GM23338 (cell line): ENCODE measurements at regions not wholly inside any gene's neighbourhood (a gene's known extent, or its start where the extent isn't known, plus 50 kb on each side); places are given as distances from the start of the nearest gene placed in this dataset.
A peak's percentile ranks its signal among the peaks of the same experiment; 100 is the strongest.

Source experiments
- ATAC-seq: fragments of 200-7000 bp; cut with Tn5 transposase; 3 replicates; pipeline ENCODE4 v1.9.1; 2020
- DNase-seq: peaks from one replicate; pipeline ENCODE4 v3.0.0-alpha.2; 2015; ENCODE audit warnings: low spot score
- H2AFZ ChIP-seq: fragments of 200-600 bp; sonication (generic); 2 replicates; pipeline ENCODE4 v1.8.0; 2016; ENCODE audit warnings: antibody characterized with exemption, mild to moderate bottlenecking, moderate library complexity
- H3F3A ChIP-seq: fragments of 200-600 bp; sonication (generic); replicated peaks from 2 replicates; pipeline ENCODE4 v1.8.0; 2017; ENCODE audit warnings: antibody characterized with exemption, mixed run types, low read depth
- H3K27ac ChIP-seq: fragments of 200-600 bp; sonication (generic); 2 replicates; pipeline ENCODE4 v1.6.1; 2016; ENCODE audit warnings: low read depth
- H3K27me3 ChIP-seq: fragments of 200-600 bp; sonication (generic); 2 replicates; pipeline ENCODE4 v1.8.0; 2016; ENCODE audit warnings: mild to moderate bottlenecking, mixed run types, moderate library complexity; ENCODE audit not compliant: insufficient read depth
- H3K36me3 ChIP-seq: fragments of 200-600 bp; sonication (generic); 2 replicates; pipeline ENCODE4 v1.8.0; 2016; ENCODE audit warnings: mild to moderate bottlenecking; ENCODE audit not compliant: insufficient read depth
- H3K4me1 ChIP-seq: fragments of 200-600 bp; sonication (generic); 2 replicates; pipeline ENCODE4 v1.8.0; 2016; ENCODE audit warnings: mild to moderate bottlenecking, moderate library complexity; ENCODE audit not compliant: insufficient read depth
- H3K4me2 ChIP-seq: fragments of 200-600 bp; sonication (generic); 2 replicates; pipeline ENCODE4 v1.7.1; 2017; ENCODE audit warnings: mixed run types
- H3K4me3 ChIP-seq: fragments of 200-600 bp; sonication (generic); 2 replicates; pipeline ENCODE4 v1.6.1; 2016; ENCODE audit warnings: mixed run types
- H3K79me2 ChIP-seq: fragments of 200-600 bp; sonication (generic); replicated peaks from 2 replicates; pipeline ENCODE4 v1.8.0; 2017; ENCODE audit warnings: mild to moderate bottlenecking; ENCODE audit not compliant: insufficient read depth
- H3K9me2 ChIP-seq: fragments of 200-600 bp; sonication (generic); 2 replicates; pipeline ENCODE4 v1.8.0; 2017; ENCODE audit not compliant: insufficient read depth
- H4K20me1 ChIP-seq: fragments of 200-600 bp; sonication (generic); replicated peaks from 2 replicates; pipeline ENCODE4 v1.8.0; 2017; ENCODE audit warnings: mild to moderate bottlenecking; ENCODE audit not compliant: insufficient read depth
- H3K27ac Mint-ChIP-seq: 2 replicates; pipeline ENCODE4 v1.8.0; 2020; ENCODE audit warnings: inconsistent platforms, mild to moderate bottlenecking, moderate library complexity, mixed read lengths
- H3K27me3 Mint-ChIP-seq: 3 replicates; pipeline ENCODE4 v1.8.0; 2022; ENCODE audit warnings: low read depth, mild to moderate bottlenecking, moderate library complexity, mixed read lengths, inconsistent platforms; ENCODE audit not compliant: insufficient read depth, poor library complexity
- H3K36me3 Mint-ChIP-seq: 3 replicates; pipeline ENCODE4 v1.8.0; 2021; ENCODE audit warnings: low read depth, mild to moderate bottlenecking, inconsistent platforms, moderate library complexity, mixed read lengths
- H3K4me1 Mint-ChIP-seq: 3 replicates; pipeline ENCODE4 v1.8.0; 2020; ENCODE audit warnings: mild to moderate bottlenecking, inconsistent platforms, mixed read lengths
- H3K4me3 Mint-ChIP-seq: 3 replicates; pipeline ENCODE4 v1.8.0; 2021; ENCODE audit warnings: moderate library complexity, mild to moderate bottlenecking, inconsistent platforms, mixed read lengths
- H3K9me3 Mint-ChIP-seq: 3 replicates; pipeline ENCODE4 v1.8.0; 2020; ENCODE audit warnings: moderate library complexity, mild to moderate bottlenecking, inconsistent platforms, mixed read lengths
- CREB1 ChIP-seq: fragments of 250-450 bp; sonication (Bioruptor Pico); IDR thresholded peaks from 2 replicates; pipeline ENCODE4 v1.5.0; 2020; ENCODE audit warnings: low read depth, mild to moderate bottlenecking, moderate library complexity
- EZH2phosphoT487 ChIP-seq: fragments of 200-600 bp; sonication (generic); IDR thresholded peaks from one replicate; pipeline ENCODE4 v1.8.1; 2018; ENCODE audit warnings: antibody characterized with exemption; ENCODE audit not compliant: unreplicated experiment
- JUNB ChIP-seq: IDR thresholded peaks from one replicate; pipeline ENCODE4 v1.6.1; 2016; ENCODE audit warnings: antibody characterized with exemption; ENCODE audit not compliant: unreplicated experiment
- NANOG ChIP-seq: IDR thresholded peaks from 2 replicates; pipeline ENCODE4 v1.6.1; 2016; ENCODE audit warnings: antibody characterized with exemption, borderline replicate concordance
- POLR2AphosphoS5 ChIP-seq: IDR thresholded peaks from 2 replicates; pipeline ENCODE4 v1.6.1; 2016; ENCODE audit warnings: antibody characterized with exemption, low read depth
- REST ChIP-seq: IDR thresholded peaks from one replicate; pipeline ENCODE4 v1.6.1; 2018; ENCODE audit warnings: antibody characterized with exemption; ENCODE audit not compliant: unreplicated experiment
- ZNF114 ChIP-seq: fragments of 250-450 bp; sonication (Bioruptor Pico); IDR thresholded peaks from 2 replicates; pipeline ENCODE4 v1.5.0; 2020; ENCODE audit warnings: mild to moderate bottlenecking, moderate library complexity
- ZNF331 ChIP-seq: fragments of 250-450 bp; sonication (Bioruptor Pico); IDR thresholded peaks from 2 replicates; pipeline ENCODE4 v1.5.0; 2020; ENCODE audit warnings: low read depth, mild to moderate bottlenecking, moderate library complexity
- TF ChIP-seq, protein P1 (sequence below), 2 experiments: fragments of 200-600 bp in 1 of 2; sonication (generic) in 1 of 2; conservative IDR thresholded peaks; 2 replicates each; pipeline versions ENCODE4 v1.5.1 to v1.6.1; 2016 to 2017; ENCODE audit warnings: antibody characterized with exemption in 2 of 2, low read depth in 2 of 2, mild to moderate bottlenecking in 2 of 2, moderate library complexity in 1 of 2

DNA sequence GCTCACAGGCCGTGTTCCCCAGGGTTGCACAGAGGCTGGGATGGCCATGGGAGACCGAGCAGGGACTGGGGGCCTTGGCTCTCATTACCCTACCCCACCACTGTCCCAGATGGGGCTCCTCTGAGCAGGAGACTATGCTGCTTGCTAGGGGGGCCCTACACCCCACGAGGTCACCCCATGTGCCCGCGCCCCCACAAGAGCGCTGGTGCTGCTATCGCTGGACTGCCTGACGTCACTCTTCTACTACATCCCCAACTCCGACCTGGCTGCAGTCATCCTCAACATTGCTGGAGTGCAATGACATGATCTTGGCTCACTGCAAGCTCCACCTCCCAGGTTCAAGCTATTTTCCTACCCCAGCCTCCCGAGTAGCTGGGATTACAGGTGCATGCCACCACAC is 307.7 kb downstream of the ARRDC4 start (continued):
- TF ChIP-seq, protein P1, sequence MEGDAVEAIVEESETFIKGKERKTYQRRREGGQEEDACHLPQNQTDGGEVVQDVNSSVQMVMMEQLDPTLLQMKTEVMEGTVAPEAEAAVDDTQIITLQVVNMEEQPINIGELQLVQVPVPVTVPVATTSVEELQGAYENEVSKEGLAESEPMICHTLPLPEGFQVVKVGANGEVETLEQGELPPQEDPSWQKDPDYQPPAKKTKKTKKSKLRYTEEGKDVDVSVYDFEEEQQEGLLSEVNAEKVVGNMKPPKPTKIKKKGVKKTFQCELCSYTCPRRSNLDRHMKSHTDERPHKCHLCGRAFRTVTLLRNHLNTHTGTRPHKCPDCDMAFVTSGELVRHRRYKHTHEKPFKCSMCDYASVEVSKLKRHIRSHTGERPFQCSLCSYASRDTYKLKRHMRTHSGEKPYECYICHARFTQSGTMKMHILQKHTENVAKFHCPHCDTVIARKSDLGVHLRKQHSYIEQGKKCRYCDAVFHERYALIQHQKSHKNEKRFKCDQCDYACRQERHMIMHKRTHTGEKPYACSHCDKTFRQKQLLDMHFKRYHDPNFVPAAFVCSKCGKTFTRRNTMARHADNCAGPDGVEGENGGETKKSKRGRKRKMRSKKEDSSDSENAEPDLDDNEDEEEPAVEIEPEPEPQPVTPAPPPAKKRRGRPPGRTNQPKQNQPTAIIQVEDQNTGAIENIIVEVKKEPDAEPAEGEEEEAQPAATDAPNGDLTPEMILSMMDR (conservative IDR thresholded peaks at IDR 0.05; ENCODE audit: low read depth in 2 of 2): no peak
- no peak for TF ChIP-seq JUNB
- no peak for TF ChIP-seq ZNF114

GRCh38 chr15:98272625-98273024 is 312.1 kb downstream of the ARRDC4 start:
- Histone ChIP-seq H3K4me2 (no peak overlapping the region), H3K79me2 (no peaks in the 10 kb centered on the region), H3K27ac (no peak overlapping the region), H3K9me2 (0 out of 2 replicates have a peak, but pooled peaks cover 6% of the 10 kb centered on the region), H3F3A (no peaks in the 10 kb centered on the region), H3K4me3 (no peak overlapping the region), H3K36me3 (no peaks in the 10 kb centered on the region), H3K4me1 (no peaks in the 10 kb centered on the region), H3K27me3 (no peaks in the 10 kb centered on the region), H4K20me1 (no peaks in the 10 kb centered on the region), H2AFZ (no peak overlapping the region)
- DNase-seq (peak; percentile 32), ATAC-seq (peak; percentile 66)
- Mint-ChIP-seq H3K4me3 (no peak overlapping the region), H3K36me3 (no peaks in the 10 kb centered on the region; the same call in 2 of the 3 replicates), H3K9me3 (peaks cover 5% of the 10 kb centered on the region; the same call in 2 of the 3 replicates), H3K27ac (no peak overlapping the region), H3K27me3 (no peaks in the 10 kb centered on the region), H3K4me1 (no peaks in the 10 kb centered on the region)
- TF ChIP-seq NANOG: no peak
- TF ChIP-seq ZNF114: no peak
- no peak for TF ChIP-seq EZH2phosphoT487
- TF ChIP-seq, protein P1 (conservative IDR thresholded peaks at IDR 0.05; ENCODE audit: low read depth in 2 of 2): peak; percentile 36 to 56; a peak in 3 of 4 replicates

DNA sequence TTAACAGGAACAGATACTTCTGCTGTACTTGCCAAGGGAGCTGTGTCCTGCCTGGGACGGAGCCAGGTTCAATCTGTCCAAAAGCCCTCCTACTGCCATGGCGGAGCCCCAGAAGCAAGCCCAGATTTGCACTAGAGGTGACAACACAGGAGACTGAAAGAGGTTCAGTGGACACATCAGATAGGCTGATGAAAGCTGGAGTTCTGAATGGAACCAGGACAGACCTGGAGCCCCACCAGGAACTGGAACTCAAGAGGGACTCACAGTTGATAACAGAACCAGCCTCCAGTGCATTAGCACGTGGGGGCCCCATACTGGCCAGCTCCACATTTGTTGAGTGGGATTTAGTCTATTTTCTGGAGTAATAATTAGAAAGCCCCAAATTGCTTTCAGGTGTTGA is 315.5 kb downstream of the ARRDC4 start:
- Histone ChIP-seq H3K27me3 (no peaks in the 10 kb centered on the region), H4K20me1 (no peaks in the 10 kb centered on the region), H3K4me3 (no peak overlapping the region), H3K4me2 (no peak overlapping the region), H3K4me1 (no peaks in the 10 kb centered on the region), H3K79me2 (no peaks in the 10 kb centered on the region), H3K9me2 (0 out of 2 replicates have a peak, but pooled peaks cover 6% of the 10 kb centered on the region), H3F3A (no peaks in the 10 kb centered on the region), H3K36me3 (no peaks in the 10 kb centered on the region), H3K27ac (no peak overlapping the region), H2AFZ (no peak overlapping the region)
- H3K27me3 Mint-ChIP-seq: no peaks in the 10 kb centered on the region
- no peak for TF ChIP-seq REST
- TF ChIP-seq CREB1 (CRISPR knock-in tag): no peak
- no peak for TF ChIP-seq ZNF114
- no peak for TF ChIP-seq POLR2AphosphoS5
- TF ChIP-seq, protein P1 (conservative IDR thresholded peaks at IDR 0.05; ENCODE audit: low read depth in 2 of 2): no peak
- no peak for TF ChIP-seq ZNF331 (CRISPR knock-in tag)
- no peak for TF ChIP-seq EZH2phosphoT487
- no peak for TF ChIP-seq NANOG
- no peak overlapping the region for H3K27ac Mint-ChIP-seq
- peaks cover 2% of the 10 kb centered on the region for H3K4me1 Mint-ChIP-seq
- DNase-seq (no peak), ATAC-seq (no peak)
- no peaks in the 10 kb centered on the region; the same call in 2 of the 3 replicates for H3K9me3 Mint-ChIP-seq
- no peak overlapping the region for H3K4me3 Mint-ChIP-seq
- H3K36me3 Mint-ChIP-seq: no peaks in the 10 kb centered on the region; the same call in 2 of the 3 replicates
